Liver (tissue), 3 donors: ENCODE measurements at regions not wholly inside any gene's neighbourhood (a gene's known extent, or its start where the extent isn't known, plus 50 kb on each side); places are given as distances from the start of the nearest gene placed in this dataset.

Experiments used
- EGR1 ChIP-seq, 2 donors: IDR thresholded peaks; 2 replicates each; pipeline ENCODE4 v1.6.1; 2016 to 2018; ENCODE audit warnings: antibody characterized with exemption in 2 of 2, low read depth in 2 of 2
- GABPA ChIP-seq, 2 donors: IDR thresholded peaks in 1 of 2; conservative IDR thresholded peaks in 1 of 2; 2 replicates each; pipeline ENCODE4 v1.6.1; 2016; ENCODE audit warnings: antibody characterized with exemption in 2 of 2, mild to moderate bottlenecking in 1 of 2, moderate library complexity in 1 of 2
- HNF4G ChIP-seq: IDR thresholded peaks from 2 replicates; pipeline ENCODE4 v1.6.1; 2016; ENCODE audit warnings: antibody characterized with exemption
- RAD21 ChIP-seq, 2 donors: IDR thresholded peaks; 2 replicates each; pipeline ENCODE4 v1.6.1; 2016; ENCODE audit warnings: antibody characterized with exemption in 2 of 2, mild to moderate bottlenecking in 2 of 2
- SP1 ChIP-seq: IDR thresholded peaks from 2 replicates; pipeline ENCODE4 v1.6.1; 2018; ENCODE audit warnings: antibody characterized with exemption, mild to moderate bottlenecking
- TAF1 ChIP-seq: conservative IDR thresholded peaks from 2 replicates; pipeline ENCODE4 v1.6.1; 2016; ENCODE audit warnings: antibody characterized with exemption, mild to moderate bottlenecking
- YY1 ChIP-seq: IDR thresholded peaks from 2 replicates; pipeline ENCODE4 v1.6.1; 2016; ENCODE audit warnings: antibody characterized with exemption, mild to moderate bottlenecking
- ZBTB33 ChIP-seq: IDR thresholded peaks from 2 replicates; pipeline ENCODE4 v1.6.1; 2016; ENCODE audit warnings: antibody characterized with exemption
- TF ChIP-seq, protein P1 (sequence below): fragments of 150-350 bp; IDR thresholded peaks from 2 replicates; pipeline ENCODE4 v1.5.1; 2017; ENCODE audit warnings: improper control_type of control experiment, low read depth, low read length; ENCODE audit not compliant: missing input control
- TF ChIP-seq, protein P2 (sequence below): IDR thresholded peaks from 2 replicates; pipeline ENCODE4 v1.6.1; 2016; ENCODE audit warnings: antibody characterized with exemption
- TF ChIP-seq, protein P3 (sequence below): IDR thresholded peaks from 2 replicates; pipeline ENCODE4 v1.6.1; 2016; ENCODE audit warnings: antibody characterized with exemption
- TF ChIP-seq, protein P4 (sequence below): IDR thresholded peaks from 2 replicates; pipeline ENCODE4 v1.6.1; 2016; ENCODE audit warnings: antibody characterized with exemption, mild to moderate bottlenecking
- donor health status: healthy.
- donor health status: healthy.

DNA sequence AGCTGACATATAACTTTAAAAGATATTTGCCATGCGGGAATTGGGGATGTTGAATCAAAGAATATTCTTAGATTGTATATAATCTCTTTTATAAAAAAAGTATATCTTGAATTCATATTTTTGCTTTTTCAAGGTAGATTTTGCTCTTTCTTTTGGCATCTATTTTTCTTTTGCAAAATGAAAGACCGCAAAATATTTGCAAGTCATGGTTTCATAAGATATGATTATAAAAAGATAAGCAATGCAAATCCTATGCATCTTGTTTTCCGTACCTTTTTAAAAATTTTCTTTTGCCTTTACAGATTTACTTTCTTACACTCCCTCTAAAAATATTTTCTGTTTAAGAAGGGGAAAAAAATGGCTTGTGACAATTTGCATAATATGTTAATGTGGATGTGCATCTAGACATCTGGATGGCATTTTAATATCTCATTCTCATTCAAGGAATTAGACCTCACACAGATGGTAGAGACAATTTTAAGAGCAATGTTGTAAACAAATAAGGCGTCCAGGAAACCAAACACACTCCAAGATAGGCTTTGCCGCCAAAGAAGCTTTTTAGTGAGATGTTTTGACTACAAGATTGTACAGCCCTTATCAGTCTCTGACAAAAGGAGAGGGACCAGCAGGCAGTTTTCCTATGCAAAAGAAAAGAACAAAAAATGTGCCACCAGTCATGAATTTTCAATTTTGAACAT lies 371.1 kb downstream of the CHL1 start:
- TF ChIP-seq RAD21 (IDR thresholded peaks at IDR 0.05), result no peak
- TF ChIP-seq EGR1 (IDR thresholded peaks at IDR 0.05; ENCODE audit: low read depth in 2 of 2), result no peak
- TF ChIP-seq, protein P1, sequence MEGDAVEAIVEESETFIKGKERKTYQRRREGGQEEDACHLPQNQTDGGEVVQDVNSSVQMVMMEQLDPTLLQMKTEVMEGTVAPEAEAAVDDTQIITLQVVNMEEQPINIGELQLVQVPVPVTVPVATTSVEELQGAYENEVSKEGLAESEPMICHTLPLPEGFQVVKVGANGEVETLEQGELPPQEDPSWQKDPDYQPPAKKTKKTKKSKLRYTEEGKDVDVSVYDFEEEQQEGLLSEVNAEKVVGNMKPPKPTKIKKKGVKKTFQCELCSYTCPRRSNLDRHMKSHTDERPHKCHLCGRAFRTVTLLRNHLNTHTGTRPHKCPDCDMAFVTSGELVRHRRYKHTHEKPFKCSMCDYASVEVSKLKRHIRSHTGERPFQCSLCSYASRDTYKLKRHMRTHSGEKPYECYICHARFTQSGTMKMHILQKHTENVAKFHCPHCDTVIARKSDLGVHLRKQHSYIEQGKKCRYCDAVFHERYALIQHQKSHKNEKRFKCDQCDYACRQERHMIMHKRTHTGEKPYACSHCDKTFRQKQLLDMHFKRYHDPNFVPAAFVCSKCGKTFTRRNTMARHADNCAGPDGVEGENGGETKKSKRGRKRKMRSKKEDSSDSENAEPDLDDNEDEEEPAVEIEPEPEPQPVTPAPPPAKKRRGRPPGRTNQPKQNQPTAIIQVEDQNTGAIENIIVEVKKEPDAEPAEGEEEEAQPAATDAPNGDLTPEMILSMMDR, result no peak
- TF ChIP-seq, protein P2, sequence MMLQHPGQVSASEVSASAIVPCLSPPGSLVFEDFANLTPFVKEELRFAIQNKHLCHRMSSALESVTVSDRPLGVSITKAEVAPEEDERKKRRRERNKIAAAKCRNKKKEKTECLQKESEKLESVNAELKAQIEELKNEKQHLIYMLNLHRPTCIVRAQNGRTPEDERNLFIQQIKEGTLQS, result no peak
- TF ChIP-seq SP1, result no peak
- TF ChIP-seq, protein P3, sequence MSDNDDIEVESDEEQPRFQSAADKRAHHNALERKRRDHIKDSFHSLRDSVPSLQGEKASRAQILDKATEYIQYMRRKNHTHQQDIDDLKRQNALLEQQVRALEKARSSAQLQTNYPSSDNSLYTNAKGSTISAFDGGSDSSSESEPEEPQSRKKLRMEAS, result no peak
- TF ChIP-seq GABPA (IDR thresholded peaks at IDR 0.05 in 1 of 2, conservative IDR thresholded peaks at IDR 0.05 in 1 of 2), result no peak
- no peak for TF ChIP-seq TAF1
- TF ChIP-seq, protein P4, sequence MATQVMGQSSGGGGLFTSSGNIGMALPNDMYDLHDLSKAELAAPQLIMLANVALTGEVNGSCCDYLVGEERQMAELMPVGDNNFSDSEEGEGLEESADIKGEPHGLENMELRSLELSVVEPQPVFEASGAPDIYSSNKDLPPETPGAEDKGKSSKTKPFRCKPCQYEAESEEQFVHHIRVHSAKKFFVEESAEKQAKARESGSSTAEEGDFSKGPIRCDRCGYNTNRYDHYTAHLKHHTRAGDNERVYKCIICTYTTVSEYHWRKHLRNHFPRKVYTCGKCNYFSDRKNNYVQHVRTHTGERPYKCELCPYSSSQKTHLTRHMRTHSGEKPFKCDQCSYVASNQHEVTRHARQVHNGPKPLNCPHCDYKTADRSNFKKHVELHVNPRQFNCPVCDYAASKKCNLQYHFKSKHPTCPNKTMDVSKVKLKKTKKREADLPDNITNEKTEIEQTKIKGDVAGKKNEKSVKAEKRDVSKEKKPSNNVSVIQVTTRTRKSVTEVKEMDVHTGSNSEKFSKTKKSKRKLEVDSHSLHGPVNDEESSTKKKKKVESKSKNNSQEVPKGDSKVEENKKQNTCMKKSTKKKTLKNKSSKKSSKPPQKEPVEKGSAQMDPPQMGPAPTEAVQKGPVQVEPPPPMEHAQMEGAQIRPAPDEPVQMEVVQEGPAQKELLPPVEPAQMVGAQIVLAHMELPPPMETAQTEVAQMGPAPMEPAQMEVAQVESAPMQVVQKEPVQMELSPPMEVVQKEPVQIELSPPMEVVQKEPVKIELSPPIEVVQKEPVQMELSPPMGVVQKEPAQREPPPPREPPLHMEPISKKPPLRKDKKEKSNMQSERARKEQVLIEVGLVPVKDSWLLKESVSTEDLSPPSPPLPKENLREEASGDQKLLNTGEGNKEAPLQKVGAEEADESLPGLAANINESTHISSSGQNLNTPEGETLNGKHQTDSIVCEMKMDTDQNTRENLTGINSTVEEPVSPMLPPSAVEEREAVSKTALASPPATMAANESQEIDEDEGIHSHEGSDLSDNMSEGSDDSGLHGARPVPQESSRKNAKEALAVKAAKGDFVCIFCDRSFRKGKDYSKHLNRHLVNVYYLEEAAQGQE, result no peak
- no peak for TF ChIP-seq HNF4G
- TF ChIP-seq YY1, result no peak
- TF ChIP-seq ZBTB33, result no peak
